ENCODE measurements at regions not wholly inside any gene's neighbourhood (a gene's known extent, or its start where the extent isn't known, plus 50 kb on each side); places are given as distances from the start of the nearest gene placed in this dataset.

DNA sequence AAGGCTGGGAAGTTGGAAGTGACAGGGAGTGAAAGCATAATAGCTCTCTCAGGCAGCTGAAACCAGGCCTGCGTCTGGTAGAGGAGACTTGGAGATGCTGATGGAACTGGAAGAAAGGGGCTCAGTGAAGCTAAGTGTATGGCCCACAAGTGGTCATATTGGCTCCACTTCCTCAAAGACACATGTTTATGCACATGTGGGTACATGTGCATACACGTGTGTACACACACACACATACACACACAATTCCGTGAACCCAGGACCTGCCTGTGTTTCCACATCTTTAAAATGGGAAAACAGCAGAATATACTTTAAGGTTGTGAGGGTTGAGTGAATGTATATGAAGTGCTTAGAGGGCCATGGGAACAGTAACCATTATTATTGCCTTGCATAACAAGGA, 160.9 kb downstream of the ARL6IP6 start:
- TF ChIP-seq CTCF (IDR thresholded peaks at IDR 0.05), result no peak
- no peak for TF ChIP-seq EZH2 (IDR thresholded peaks at IDR 0.05; ENCODE audit: borderline replicate concordance, insufficient read depth, low read depth, low read length, poor library complexity, severe bottlenecking)
